Esophagus muscularis mucosa (tissue), 4 donors: ENCODE measurements at regions not wholly inside any gene's neighbourhood (a gene's known extent, or its start where the extent isn't known, plus 50 kb on each side); places are given as distances from the start of the nearest gene placed in this dataset.

Source experiments
- DNase-seq: peaks from one replicate; pipeline ENCODE4 v3.0.0-alpha.2; 2017; ENCODE audit errors: extremely low spot score
- H3K27ac ChIP-seq, 4 donors: fragments of 200-600 bp; sonication (generic); replicated peaks in 1 of 4; 1 replicate in 3 of 4; 2 replicates in 1 of 4; pipeline ENCODE4 v1.5.1; 2016 to 2019; ENCODE audit warnings: mild to moderate bottlenecking in 1 of 4
- H3K27me3 ChIP-seq, 4 donors: fragments of 200-600 bp; sonication (generic); one replicate each; pipeline versions ENCODE4 v1.5.1 to v1.6.0; 2016 to 2019
- H3K36me3 ChIP-seq, 4 donors: fragments of 200-600 bp; sonication (generic); one replicate each; pipeline ENCODE4 v1.5.1; 2016 to 2019
- H3K4me1 ChIP-seq, 4 donors: fragments of 200-600 bp; sonication (generic); one replicate each; pipeline ENCODE4 v1.5.1; 2016 to 2019
- H3K4me3 ChIP-seq, 4 donors: fragments of 200-600 bp; sonication (generic); 1 replicate in 2 of 4; 2 replicates in 2 of 4; pipeline ENCODE4 v1.5.1; 2016 to 2019; ENCODE audit warnings: mild to moderate bottlenecking in 4 of 4, moderate library complexity in 1 of 4
- H3K9me3 ChIP-seq, 4 donors: fragments of 200-600 bp; sonication (generic); 1 replicate in 3 of 4; 2 replicates in 1 of 4; pipeline ENCODE4 v1.5.1; 2016 to 2019
- EP300 ChIP-seq: sonication (generic); formaldehyde crosslinking; IDR thresholded peaks from one replicate; pipeline ENCODE4 v1.6.1; 2017; ENCODE audit warnings: antibody characterized with exemption
- POLR2A ChIP-seq: fragments of 450-650 bp; IDR thresholded peaks from one replicate; pipeline ENCODE4 v1.6.1; 2017; ENCODE audit warnings: antibody characterized with exemption, moderate library complexity, mild to moderate bottlenecking, low read depth
- POLR2AphosphoS5 ChIP-seq, 2 donors: sonication (generic); formaldehyde crosslinking; IDR thresholded peaks; one replicate each; pipeline ENCODE4 v1.6.1; 2017; ENCODE audit warnings: antibody characterized with exemption in 2 of 2
- WGBS: methylation state at CpG from one replicate; pipeline ENCODE4 v1.1.5; 2018; 5-methylcytosine and 5-hydroxymethylcytosine counted together
- intact Hi-C: fragments of 100-400 bp; cut with DNase I; formaldehyde crosslinking; loops from one replicate; pipeline ENCODE4 v1.15.1; 2023
- TF ChIP-seq, protein P1 (sequence below), 3 experiments: fragments of 200-600 bp in 2 of 3; fragments of 450-650 bp in 1 of 3; sonication (generic) in 2 of 3; IDR thresholded peaks; one replicate each; pipeline ENCODE4 v1.5.1; 2017 to 2019; ENCODE audit warnings: antibody characterized with exemption in 3 of 3, mild to moderate bottlenecking in 2 of 3, moderate library complexity in 1 of 3

DNA sequence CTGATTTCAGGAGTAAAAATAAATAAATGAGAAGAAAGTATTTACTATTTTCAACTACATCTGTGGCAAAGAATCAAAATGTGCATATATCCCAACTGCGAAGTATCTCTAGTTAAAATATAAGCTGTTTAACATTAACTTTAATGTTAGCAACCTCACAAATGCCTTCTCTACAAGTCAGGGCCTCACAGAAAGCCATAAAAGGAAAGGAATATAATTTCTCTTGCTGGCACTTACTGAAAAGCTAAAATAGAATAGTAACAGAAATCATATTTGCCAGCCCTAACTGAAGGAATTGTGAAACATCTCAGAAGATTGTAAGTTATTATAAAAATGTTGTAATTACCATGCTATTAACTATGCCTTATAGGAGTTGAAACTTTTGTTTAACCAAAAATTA, 65.1 kb upstream of the MBNL1 start:
- 31% methylated on average over 1 of the region's 1 CpG for WGBS
- Histone ChIP-seq H3K27me3 (no peaks in the 10 kb centered on the region), H3K4me1 (peaks cover 12 to 74% (median 61%) of the 10 kb centered on the region in 4 donors), H3K4me3 (peak overlapping the region; percentile 38 to 50 (median 46)), H3K9me3 (no peaks in the 10 kb centered on the region), H3K27ac (peak overlapping the region; percentile 82 to 84 (median 84)), H3K36me3 (no peaks in the 10 kb centered on the region)
- no peak for DNase-seq
- TF ChIP-seq POLR2AphosphoS5 (IDR thresholded peaks at IDR 0.05) (no peak), POLR2A (no peak), EP300 (no peak)
- TF ChIP-seq, protein P1, sequence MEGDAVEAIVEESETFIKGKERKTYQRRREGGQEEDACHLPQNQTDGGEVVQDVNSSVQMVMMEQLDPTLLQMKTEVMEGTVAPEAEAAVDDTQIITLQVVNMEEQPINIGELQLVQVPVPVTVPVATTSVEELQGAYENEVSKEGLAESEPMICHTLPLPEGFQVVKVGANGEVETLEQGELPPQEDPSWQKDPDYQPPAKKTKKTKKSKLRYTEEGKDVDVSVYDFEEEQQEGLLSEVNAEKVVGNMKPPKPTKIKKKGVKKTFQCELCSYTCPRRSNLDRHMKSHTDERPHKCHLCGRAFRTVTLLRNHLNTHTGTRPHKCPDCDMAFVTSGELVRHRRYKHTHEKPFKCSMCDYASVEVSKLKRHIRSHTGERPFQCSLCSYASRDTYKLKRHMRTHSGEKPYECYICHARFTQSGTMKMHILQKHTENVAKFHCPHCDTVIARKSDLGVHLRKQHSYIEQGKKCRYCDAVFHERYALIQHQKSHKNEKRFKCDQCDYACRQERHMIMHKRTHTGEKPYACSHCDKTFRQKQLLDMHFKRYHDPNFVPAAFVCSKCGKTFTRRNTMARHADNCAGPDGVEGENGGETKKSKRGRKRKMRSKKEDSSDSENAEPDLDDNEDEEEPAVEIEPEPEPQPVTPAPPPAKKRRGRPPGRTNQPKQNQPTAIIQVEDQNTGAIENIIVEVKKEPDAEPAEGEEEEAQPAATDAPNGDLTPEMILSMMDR (IDR thresholded peaks at IDR 0.05) = no peak
- intact Hi-C loops = no loop called here

DNA sequence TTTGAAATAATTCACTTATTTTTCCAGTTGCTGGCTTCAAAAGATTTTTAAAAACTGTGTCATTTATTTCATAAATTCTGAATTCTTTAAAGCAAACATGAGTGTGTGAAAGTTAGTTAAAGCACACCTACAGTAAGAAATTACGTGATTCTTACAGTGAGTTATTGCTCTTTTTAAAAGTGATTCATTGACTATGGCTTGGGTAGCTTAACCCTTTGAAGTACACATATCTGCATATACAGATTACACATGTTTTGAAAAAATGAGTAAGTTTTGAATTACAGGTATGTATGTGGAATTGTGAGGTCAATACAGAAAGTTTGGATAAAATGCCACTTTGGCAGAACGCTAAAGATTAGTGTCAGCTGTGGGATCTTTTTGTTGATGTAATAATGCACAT, 64.5 kb upstream of the MBNL1 start:
- 34% methylated on average over 2 of the region's 2 CpGs for WGBS
- Histone ChIP-seq H3K27ac (peak overlapping the region; percentile 82 to 84 (median 84)), H3K4me3 (peak overlapping the region; percentile 38 to 50 (median 46)), H3K9me3 (no peaks in the 10 kb centered on the region), H3K4me1 (peaks cover 12 to 73% (median 55%) of the 10 kb centered on the region in 4 donors), H3K36me3 (no peaks in the 10 kb centered on the region), H3K27me3 (no peaks in the 10 kb centered on the region)
- intact Hi-C loops = no loop called here
- TF ChIP-seq EP300 (no peak), POLR2A (no peak), POLR2AphosphoS5 (IDR thresholded peaks at IDR 0.05) (no peak)
- TF ChIP-seq, protein P1 (IDR thresholded peaks at IDR 0.05) = no peak
- DNase-seq = no peak

DNA sequence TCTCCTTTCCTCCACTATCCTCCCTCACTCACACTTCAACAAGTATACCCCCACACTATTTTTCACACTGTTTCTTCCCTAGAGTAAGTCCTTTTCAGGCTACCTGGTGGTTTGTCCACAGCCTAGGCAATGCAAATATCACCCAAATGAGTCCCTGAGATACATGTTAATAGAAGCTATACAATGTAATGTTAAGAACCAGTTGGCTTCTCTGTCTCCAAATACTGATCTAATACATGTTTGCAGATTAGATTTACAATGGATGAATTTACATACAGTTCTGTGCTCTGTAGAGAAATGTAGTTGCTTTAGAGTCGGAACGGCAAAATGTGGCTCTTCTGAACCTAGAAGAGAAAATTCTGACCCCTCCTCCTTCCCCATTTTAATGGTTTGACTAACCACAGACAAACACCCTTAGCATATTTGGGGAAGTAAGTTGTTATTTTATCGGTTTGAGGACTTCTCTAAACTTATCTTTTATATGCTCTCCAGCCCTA, 63.6 kb upstream of the MBNL1 start:
- Histone ChIP-seq H3K27me3 (no peaks in the 10 kb centered on the region), H3K4me1 (peaks cover 8 to 64% (median 47%) of the 10 kb centered on the region in 4 donors), H3K27ac (peak overlapping the region; percentile 82 to 84 (median 84)), H3K36me3 (no peaks in the 10 kb centered on the region), H3K4me3 (peak overlapping the region; percentile 38 to 50 (median 46)), H3K9me3 (no peaks in the 10 kb centered on the region)
- 46% methylated on average over 3 of the region's 3 CpGs for WGBS
- intact Hi-C loops = loop anchor here (5.0 kb wide), 1 partner anchor 62 kb away; the partner anchor contains the start of gene MBNL1
- DNase-seq = no peak
- TF ChIP-seq POLR2A (no peak), EP300 (no peak), POLR2AphosphoS5 (IDR thresholded peaks at IDR 0.05) (peak in 1 of 2 donors; percentile 29)

DNA sequence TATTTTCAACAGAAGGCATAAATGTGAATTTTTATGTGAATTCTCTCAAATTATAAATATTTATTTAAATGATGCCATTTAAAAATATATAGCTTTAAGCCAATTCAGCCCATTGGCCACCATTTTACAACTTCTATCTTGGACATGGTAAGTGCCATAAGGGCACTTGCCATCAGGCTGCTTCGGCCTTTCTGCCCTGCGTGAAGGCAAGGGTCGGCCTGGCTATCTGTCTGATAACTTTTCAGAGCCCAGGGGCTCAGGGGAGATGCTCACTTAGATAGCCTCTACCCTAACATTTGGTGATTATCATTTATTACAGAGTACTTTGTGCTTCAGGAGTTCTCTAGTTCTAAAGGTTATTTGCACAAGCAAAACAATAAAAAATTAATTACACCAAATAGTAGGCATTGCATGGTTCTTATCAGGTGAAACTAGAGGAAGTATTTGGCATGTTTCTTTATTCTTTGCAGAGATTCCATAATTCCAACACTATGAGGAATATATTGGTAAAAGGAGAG, 62.4 kb upstream of the MBNL1 start:
- peaks cover 5 to 56% (median 44%) of the 10 kb centered on the region in 4 donors for H3K4me1 ChIP-seq
- H3K9me3 ChIP-seq = no peaks in the 10 kb centered on the region
- H3K36me3 ChIP-seq = no peaks in the 10 kb centered on the region
- TF ChIP-seq EP300 (no peak), POLR2A (no peak), POLR2AphosphoS5 (IDR thresholded peaks at IDR 0.05) (no peak)
- TF ChIP-seq, protein P1 (IDR thresholded peaks at IDR 0.05) = no peak
- no peak for DNase-seq
- intact Hi-C loops = loop anchor here (5.0 kb wide), 1 partner anchor 61 kb away; the partner anchor contains the start of gene MBNL1
- 98% methylated on average over 3 of the region's 3 CpGs for WGBS
- no peaks in the 10 kb centered on the region for H3K27me3 ChIP-seq
- H3K27ac ChIP-seq = peak overlapping the region; percentile 82 to 84 (median 84)
- H3K4me3 ChIP-seq = no peak overlapping the region

DNA sequence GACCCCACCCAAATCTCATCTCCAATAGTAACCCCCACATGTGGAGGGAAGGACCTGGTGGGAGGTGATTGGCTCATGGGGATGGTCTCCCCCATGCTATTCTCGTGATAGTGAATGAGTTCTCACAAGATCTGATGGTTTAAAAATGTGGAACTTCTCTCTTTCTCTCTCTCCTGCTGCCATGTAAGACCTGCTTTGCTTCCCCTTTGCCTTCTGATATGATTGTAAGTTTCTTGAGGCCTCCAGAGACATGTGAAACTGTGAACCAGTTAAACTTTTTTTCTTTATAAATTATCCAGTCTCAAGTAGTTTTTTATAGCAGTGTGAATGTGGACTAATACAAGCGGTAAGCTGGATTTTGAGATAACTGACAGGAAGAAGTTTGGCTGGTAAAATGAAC, 60.3 kb upstream of the MBNL1 start:
- intact Hi-C loops = loop anchor here (5.0 kb wide), 1 partner anchor 59 kb away; the partner anchor contains the start of gene MBNL1
- DNase-seq = no peak
- Histone ChIP-seq H3K4me1 (peaks cover 0 to 49% (median 37%) of the 10 kb centered on the region in 4 donors), H3K27me3 (no peaks in the 10 kb centered on the region), H3K4me3 (no peak overlapping the region), H3K27ac (peak overlapping the region in 3 of 4 donors; percentile 18 to 51 (median 37)), H3K36me3 (no peaks in the 10 kb centered on the region), H3K9me3 (no peaks in the 10 kb centered on the region)
- TF ChIP-seq POLR2A = no peak
- no peak for TF ChIP-seq POLR2AphosphoS5 (IDR thresholded peaks at IDR 0.05)
- TF ChIP-seq, protein P1 (IDR thresholded peaks at IDR 0.05) = no peak
- no peak for TF ChIP-seq EP300
- 77% methylated on average over 2 of the region's 2 CpGs for WGBS
